HEK293 (cell line): ENCODE measurements at regions not wholly inside any gene's neighbourhood (a gene's known extent, or its start where the extent isn't known, plus 50 kb on each side); places are given as distances from the start of the nearest gene placed in this dataset.

Source experiments
- CTCF ChIA-PET: fragments of 350-600 bp; formaldehyde crosslinking; extraction: SDS; loops from one replicate; lab custom pipeline; 2021; ENCODE audit warnings: antibody characterized with exemption; lab: Yijun Ruan, JAX
- POLR2A ChIA-PET: fragments of 300-600 bp; formaldehyde crosslinking; extraction: SDS; loops from one replicate; lab custom pipeline; 2020; ENCODE audit warnings: antibody characterized with exemption, inconsistent platforms; lab: Yijun Ruan, JAX
- H3K27ac ChIP-seq: fragments of 200-500 bp; sonication (Bioruptor generic); 2 replicates; pipeline ENCODE4 v1.5.1; 2014; ENCODE audit warnings: low read depth, low read length, control low read depth, inconsistent platforms; ENCODE audit errors: extremely low read depth
- H3K36me3 ChIP-seq, 2 experiments: fragments of 200-500 bp in 1 of 2; sonication (Bioruptor generic) in 1 of 2; 1 replicate in 1 of 2; 2 replicates in 1 of 2; pipeline ENCODE4 v1.5.1; 2014 to 2017; ENCODE audit warnings: inconsistent platforms in 2 of 2, low read length in 2 of 2; ENCODE audit not compliant: control insufficient read depth in 2 of 2, insufficient read depth in 1 of 2
- H3K4me1 ChIP-seq: fragments of 200-500 bp; sonication (Bioruptor generic); 2 replicates; pipeline ENCODE4 v1.5.1; 2014; ENCODE audit warnings: mild to moderate bottlenecking, low read length, inconsistent platforms; ENCODE audit not compliant: control insufficient read depth, insufficient read depth
- H3K4me3 ChIP-seq: 2 replicates; pipeline ENCODE4 v1.5.1; 2011; ENCODE audit warnings: low read depth, mild to moderate bottlenecking, control low read depth, low read length, moderate library complexity
- H3K9me3 ChIP-seq: fragments of 200-500 bp; sonication (Bioruptor generic); 2 replicates; pipeline ENCODE4 v1.5.1; 2014; ENCODE audit warnings: low read depth, low read length, inconsistent platforms; ENCODE audit not compliant: control insufficient read depth, insufficient read depth
- KLF17 ChIP-seq: fragments of 450-650 bp; formaldehyde crosslinking; IDR thresholded peaks from 2 replicates; pipeline ENCODE4 v1.5.1; 2016; ENCODE audit warnings: missing biosample characterization, missing genetic modification characterization
- OVOL3 ChIP-seq: fragments of 450-650 bp; formaldehyde crosslinking; IDR thresholded peaks from 2 replicates; pipeline ENCODE4 v1.5.1; 2016; ENCODE audit warnings: missing biosample characterization, missing genetic modification characterization
- PBX3 ChIP-seq: sonication (generic); formaldehyde crosslinking; IDR thresholded peaks from 2 replicates; pipeline ENCODE4 v1.8.1; 2022; ENCODE audit warnings: mild to moderate bottlenecking, moderate library complexity, missing genetic modification reagents
- RBAK ChIP-seq: fragments of 450-650 bp; formaldehyde crosslinking; IDR thresholded peaks from 2 replicates; pipeline ENCODE4 v1.5.1; 2016; ENCODE audit warnings: missing biosample characterization, missing genetic modification characterization
- TSHZ1 ChIP-seq: fragments of 450-650 bp; formaldehyde crosslinking; IDR thresholded peaks from 2 replicates; pipeline ENCODE4 v1.5.1; 2016; ENCODE audit warnings: missing biosample characterization, missing genetic modification characterization, borderline replicate concordance
- ZBTB26 ChIP-seq: fragments of 450-650 bp; formaldehyde crosslinking; optimal IDR thresholded peaks from 2 replicates; pipeline ENCODE3; 2016; ENCODE audit warnings: missing biosample characterization, mild to moderate bottlenecking, missing genetic modification characterization
- ZNF121 ChIP-seq: fragments of 450-650 bp; formaldehyde crosslinking; IDR thresholded peaks from 2 replicates; pipeline ENCODE4 v1.5.1; 2016; ENCODE audit warnings: missing biosample characterization, missing genetic modification characterization
- ZNF157 ChIP-seq: fragments of 450-650 bp; formaldehyde crosslinking; IDR thresholded peaks from 2 replicates; pipeline ENCODE4 v1.5.1; 2016; ENCODE audit warnings: missing biosample characterization, missing genetic modification characterization
- ZNF174 ChIP-seq: fragments of 450-650 bp; formaldehyde crosslinking; IDR thresholded peaks from 2 replicates; pipeline ENCODE4 v1.5.0; 2017; ENCODE audit warnings: missing biosample characterization, mild to moderate bottlenecking, missing genetic modification characterization
- ZNF19 ChIP-seq: fragments of 450-650 bp; formaldehyde crosslinking; IDR thresholded peaks from 2 replicates; pipeline ENCODE4; 2016; ENCODE audit warnings: missing biosample characterization, missing genetic modification characterization, low read depth
- ZNF221 ChIP-seq: fragments of 450-650 bp; formaldehyde crosslinking; IDR thresholded peaks from 2 replicates; pipeline ENCODE4 v1.5.1; 2017; ENCODE audit warnings: missing biosample characterization, missing genetic modification characterization, borderline replicate concordance
- ZNF223 ChIP-seq: fragments of 450-650 bp; formaldehyde crosslinking; IDR thresholded peaks from 2 replicates; pipeline ENCODE4 v1.5.1; 2016; ENCODE audit warnings: missing biosample characterization, missing genetic modification characterization
- ZNF433 ChIP-seq: fragments of 450-650 bp; formaldehyde crosslinking; IDR thresholded peaks from 2 replicates; pipeline ENCODE4 v1.5.1; 2016; ENCODE audit warnings: missing biosample characterization, missing genetic modification characterization, low read depth
- ZNF48 ChIP-seq: fragments of 450-650 bp; formaldehyde crosslinking; IDR thresholded peaks from 2 replicates; pipeline ENCODE4 v1.5.1; 2016; ENCODE audit warnings: missing biosample characterization, missing genetic modification characterization
- ZNF624 ChIP-seq: fragments of 450-650 bp; formaldehyde crosslinking; IDR thresholded peaks from 2 replicates; pipeline ENCODE4 v1.5.1; 2017; ENCODE audit warnings: missing biosample characterization, missing genetic modification characterization
- ZNF701 ChIP-seq: fragments of 450-650 bp; formaldehyde crosslinking; IDR thresholded peaks from 2 replicates; pipeline ENCODE4 v1.5.1; 2016; ENCODE audit warnings: missing biosample characterization, missing genetic modification characterization
- ZNF785 ChIP-seq: fragments of 450-650 bp; formaldehyde crosslinking; IDR thresholded peaks from 2 replicates; pipeline ENCODE4 v1.5.1; 2016; ENCODE audit warnings: missing biosample characterization, missing genetic modification characterization
- ZSCAN5A ChIP-seq: fragments of 450-650 bp; formaldehyde crosslinking; IDR thresholded peaks from 2 replicates; pipeline ENCODE4 v1.5.1; 2016; ENCODE audit warnings: missing biosample characterization, missing genetic modification characterization
- TF ChIP-seq, protein P1 (sequence below): fragments of 450-650 bp; formaldehyde crosslinking; conservative IDR thresholded peaks from 2 replicates; pipeline ENCODE4 v1.5.1; 2016; ENCODE audit warnings: low read depth, missing biosample characterization, missing genetic modification characterization
- TF ChIP-seq, protein P2 (sequence below): fragments of 450-650 bp; formaldehyde crosslinking; IDR thresholded peaks from 2 replicates; pipeline ENCODE4; 2016; ENCODE audit warnings: missing biosample characterization, missing genetic modification characterization

- TF ChIP-seq, protein P1, sequence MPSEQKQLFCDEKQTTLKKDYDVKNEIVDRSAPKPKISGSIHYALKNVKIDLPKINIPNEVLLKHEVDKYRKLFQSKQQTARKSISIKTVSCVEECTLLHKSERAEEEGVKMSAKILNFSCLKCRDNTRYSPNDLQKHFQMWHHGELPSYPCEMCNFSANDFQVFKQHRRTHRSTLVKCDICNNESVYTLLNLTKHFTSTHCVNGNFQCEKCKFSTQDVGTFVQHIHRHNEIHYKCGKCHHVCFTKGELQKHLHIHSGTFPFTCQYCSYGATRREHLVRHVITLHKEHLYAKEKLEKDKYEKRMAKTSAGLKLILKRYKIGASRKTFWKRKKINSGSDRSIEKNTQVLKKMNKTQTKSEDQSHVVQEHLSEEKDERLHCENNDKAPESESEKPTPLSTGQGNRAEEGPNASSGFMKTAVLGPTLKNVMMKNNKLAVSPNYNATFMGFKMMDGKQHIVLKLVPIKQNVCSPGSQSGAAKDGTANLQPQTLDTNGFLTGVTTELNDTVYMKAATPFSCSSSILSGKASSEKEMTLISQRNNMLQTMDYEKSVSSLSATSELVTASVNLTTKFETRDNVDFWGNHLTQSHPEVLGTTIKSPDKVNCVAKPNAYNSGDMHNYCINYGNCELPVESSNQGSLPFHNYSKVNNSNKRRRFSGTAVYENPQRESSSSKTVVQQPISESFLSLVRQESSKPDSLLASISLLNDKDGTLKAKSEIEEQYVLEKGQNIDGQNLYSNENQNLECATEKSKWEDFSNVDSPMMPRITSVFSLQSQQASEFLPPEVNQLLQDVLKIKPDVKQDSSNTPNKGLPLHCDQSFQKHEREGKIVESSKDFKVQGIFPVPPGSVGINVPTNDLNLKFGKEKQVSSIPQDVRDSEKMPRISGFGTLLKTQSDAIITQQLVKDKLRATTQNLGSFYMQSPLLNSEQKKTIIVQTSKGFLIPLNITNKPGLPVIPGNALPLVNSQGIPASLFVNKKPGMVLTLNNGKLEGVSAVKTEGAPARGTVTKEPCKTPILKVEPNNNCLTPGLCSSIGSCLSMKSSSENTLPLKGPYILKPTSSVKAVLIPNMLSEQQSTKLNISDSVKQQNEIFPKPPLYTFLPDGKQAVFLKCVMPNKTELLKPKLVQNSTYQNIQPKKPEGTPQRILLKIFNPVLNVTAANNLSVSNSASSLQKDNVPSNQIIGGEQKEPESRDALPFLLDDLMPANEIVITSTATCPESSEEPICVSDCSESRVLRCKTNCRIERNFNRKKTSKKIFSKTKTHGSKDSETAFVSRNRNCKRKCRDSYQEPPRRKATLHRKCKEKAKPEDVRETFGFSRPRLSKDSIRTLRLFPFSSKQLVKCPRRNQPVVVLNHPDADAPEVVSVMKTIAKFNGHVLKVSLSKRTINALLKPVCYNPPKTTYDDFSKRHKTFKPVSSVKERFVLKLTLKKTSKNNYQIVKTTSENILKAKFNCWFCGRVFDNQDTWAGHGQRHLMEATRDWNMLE (tag by site-specific recombination): no peak
- TF ChIP-seq KLF17 (tag by site-specific recombination) (no peak), ZBTB26 (no peak), ZNF48 (tag by site-specific recombination) (no peak), ZNF19 (tag by site-specific recombination) (no peak)
These were observed 228.9 kb upstream of the RGS18 start (continued) for GRCh38 chr1:191929383-191929782.

- Histone ChIP-seq H3K4me3 (no peak overlapping the region), H3K9me3 (no peaks in the 10 kb centered on the region), H3K36me3 (no peaks in the 10 kb centered on the region), H3K4me1 (no peaks in the 10 kb centered on the region), H3K27ac (no peak overlapping the region)
- POLR2A ChIA-PET: no interaction called here
- CTCF ChIA-PET: no interaction called here
- TF ChIP-seq ZBTB26 (no peak), ZNF785 (tag by site-specific recombination) (no peak), ZNF223 (tag by site-specific recombination) (no peak), ZNF174 (no peak), ZNF157 (no peak), TSHZ1 (no peak), ZNF701 (tag by site-specific recombination) (no peak), OVOL3 (tag by site-specific recombination) (no peak), PBX3 (CRISPR knock-in tag) (no peak), ZNF121 (tag by site-specific recombination) (no peak), ZNF433 (tag by site-specific recombination) (no peak), ZSCAN5A (tag by site-specific recombination) (no peak), ZNF624 (tag by site-specific recombination) (no peak), RBAK (tag by site-specific recombination) (no peak), ZNF221 (tag by site-specific recombination) (no peak)
- TF ChIP-seq, protein P2, sequence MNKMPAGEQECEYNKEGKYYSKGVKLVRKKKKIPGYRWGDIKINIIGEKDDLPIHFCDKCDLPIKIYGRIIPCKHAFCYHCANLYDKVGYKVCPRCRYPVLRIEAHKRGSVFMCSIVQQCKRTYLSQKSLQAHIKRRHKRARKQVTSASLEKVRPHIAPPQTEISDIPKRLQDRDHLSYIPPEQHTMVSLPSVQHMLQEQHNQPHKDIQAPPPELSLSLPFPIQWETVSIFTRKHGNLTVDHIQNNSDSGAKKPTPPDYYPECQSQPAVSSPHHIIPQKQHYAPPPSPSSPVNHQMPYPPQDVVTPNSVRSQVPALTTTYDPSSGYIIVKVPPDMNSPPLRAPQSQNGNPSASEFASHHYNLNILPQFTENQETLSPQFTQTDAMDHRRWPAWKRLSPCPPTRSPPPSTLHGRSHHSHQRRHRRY (tag by site-specific recombination): no peak
These were observed 214.6 kb upstream of the RGS18 start for GRCh38 chr1:191943684-191944083.
